ENCODE measurements at regions not wholly inside any gene's neighbourhood (a gene's known extent, or its start where the extent isn't known, plus 50 kb on each side); places are given as distances from the start of the nearest gene placed in this dataset.

DNA sequence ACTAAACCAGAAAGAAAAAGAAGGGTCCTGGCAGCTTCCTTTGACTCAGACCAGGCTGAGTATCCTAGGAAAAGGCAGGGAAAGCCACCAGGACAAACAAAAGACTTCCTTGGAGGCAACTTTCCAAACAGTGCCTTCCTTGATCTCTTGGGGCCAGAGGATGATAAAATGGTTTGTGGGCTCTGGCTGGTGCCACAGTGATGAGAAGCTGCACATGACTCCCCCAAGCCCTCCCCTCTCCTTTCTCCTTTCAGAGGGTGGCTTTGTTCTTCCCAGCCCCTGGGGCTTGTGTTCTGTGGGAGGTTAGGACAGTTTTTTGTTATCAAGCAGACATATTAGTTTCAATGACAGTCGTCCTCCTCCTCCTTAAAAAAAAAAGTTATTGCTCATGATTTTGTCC is 183.2 kb downstream of the SEM1 start:
- TF ChIP-seq, protein P1, sequence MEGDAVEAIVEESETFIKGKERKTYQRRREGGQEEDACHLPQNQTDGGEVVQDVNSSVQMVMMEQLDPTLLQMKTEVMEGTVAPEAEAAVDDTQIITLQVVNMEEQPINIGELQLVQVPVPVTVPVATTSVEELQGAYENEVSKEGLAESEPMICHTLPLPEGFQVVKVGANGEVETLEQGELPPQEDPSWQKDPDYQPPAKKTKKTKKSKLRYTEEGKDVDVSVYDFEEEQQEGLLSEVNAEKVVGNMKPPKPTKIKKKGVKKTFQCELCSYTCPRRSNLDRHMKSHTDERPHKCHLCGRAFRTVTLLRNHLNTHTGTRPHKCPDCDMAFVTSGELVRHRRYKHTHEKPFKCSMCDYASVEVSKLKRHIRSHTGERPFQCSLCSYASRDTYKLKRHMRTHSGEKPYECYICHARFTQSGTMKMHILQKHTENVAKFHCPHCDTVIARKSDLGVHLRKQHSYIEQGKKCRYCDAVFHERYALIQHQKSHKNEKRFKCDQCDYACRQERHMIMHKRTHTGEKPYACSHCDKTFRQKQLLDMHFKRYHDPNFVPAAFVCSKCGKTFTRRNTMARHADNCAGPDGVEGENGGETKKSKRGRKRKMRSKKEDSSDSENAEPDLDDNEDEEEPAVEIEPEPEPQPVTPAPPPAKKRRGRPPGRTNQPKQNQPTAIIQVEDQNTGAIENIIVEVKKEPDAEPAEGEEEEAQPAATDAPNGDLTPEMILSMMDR (IDR thresholded peaks at IDR 0.05) = no peak
- no peak for TF ChIP-seq HDAC2 (IDR thresholded peaks at IDR 0.05)
- TF ChIP-seq HOXB13 (CRISPR knock-in tag; IDR thresholded peaks at IDR 0.05; ENCODE audit: low read depth) = no peak
- TF ChIP-seq CEBPB (IDR thresholded peaks at IDR 0.05) = no peak
- no peak for TF ChIP-seq JUN (IDR thresholded peaks at IDR 0.05)
- TF ChIP-seq, protein P2, sequence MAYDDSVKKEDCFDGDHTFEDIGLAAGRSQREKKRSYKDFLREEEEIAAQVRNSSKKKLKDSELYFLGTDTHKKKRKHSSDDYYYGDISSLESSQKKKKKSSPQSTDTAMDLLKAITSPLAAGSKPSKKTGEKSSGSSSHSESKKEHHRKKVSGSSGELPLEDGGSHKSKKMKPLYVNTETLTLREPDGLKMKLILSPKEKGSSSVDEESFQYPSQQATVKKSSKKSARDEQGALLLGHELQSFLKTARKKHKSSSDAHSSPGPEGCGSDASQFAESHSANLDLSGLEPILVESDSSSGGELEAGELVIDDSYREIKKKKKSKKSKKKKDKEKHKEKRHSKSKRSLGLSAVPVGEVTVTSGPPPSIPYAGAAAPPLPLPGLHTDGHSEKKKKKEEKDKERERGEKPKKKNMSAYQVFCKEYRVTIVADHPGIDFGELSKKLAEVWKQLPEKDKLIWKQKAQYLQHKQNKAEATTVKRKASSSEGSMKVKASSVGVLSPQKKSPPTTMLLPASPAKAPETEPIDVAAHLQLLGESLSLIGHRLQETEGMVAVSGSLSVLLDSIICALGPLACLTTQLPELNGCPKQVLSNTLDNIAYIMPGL (CRISPR knock-in tag; IDR thresholded peaks at IDR 0.05; ENCODE audit: borderline replicate concordance) = no peak
- TF ChIP-seq KDM1A (IDR thresholded peaks at IDR 0.05; ENCODE audit: low read depth) = no peak
- TF ChIP-seq EP300 (IDR thresholded peaks at IDR 0.05) = no peak
- no peak for TF ChIP-seq BHLHE40 (IDR thresholded peaks at IDR 0.05; ENCODE audit: low read depth, low read length)
- no peak for TF ChIP-seq EHMT2 (IDR thresholded peaks at IDR 0.05; ENCODE audit: low read depth)
- no peak for TF ChIP-seq MYC (IDR thresholded peaks at IDR 0.05; ENCODE audit: borderline replicate concordance, low read length)
- TF ChIP-seq, protein P3, sequence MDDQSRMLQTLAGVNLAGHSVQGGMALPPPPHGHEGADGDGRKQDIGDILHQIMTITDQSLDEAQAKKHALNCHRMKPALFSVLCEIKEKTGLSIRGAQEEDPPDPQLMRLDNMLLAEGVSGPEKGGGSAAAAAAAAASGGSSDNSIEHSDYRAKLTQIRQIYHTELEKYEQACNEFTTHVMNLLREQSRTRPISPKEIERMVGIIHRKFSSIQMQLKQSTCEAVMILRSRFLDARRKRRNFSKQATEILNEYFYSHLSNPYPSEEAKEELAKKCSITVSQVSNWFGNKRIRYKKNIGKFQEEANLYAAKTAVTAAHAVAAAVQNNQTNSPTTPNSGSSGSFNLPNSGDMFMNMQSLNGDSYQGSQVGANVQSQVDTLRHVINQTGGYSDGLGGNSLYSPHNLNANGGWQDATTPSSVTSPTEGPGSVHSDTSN (IDR thresholded peaks at IDR 0.05) = no peak

Measured in A549 (cell line).